HG03460 (cell line): ENCODE measurements at regions not wholly inside any gene's neighbourhood (a gene's known extent, or its start where the extent isn't known, plus 50 kb on each side); places are given as distances from the start of the nearest gene placed in this dataset.
"Not testable (repeated sequence)": the region's sequence is repeated elsewhere in the genome, so short reads cannot be mapped to it uniquely, and the experiment has no call there.

ENCODE experiments used
- ATAC-seq: cut with Tn5 transposase; IDR thresholded peaks from one replicate; pipeline ENCODE4 v1.9.1; 2021; ENCODE audit not compliant: unreplicated experiment

DNA sequence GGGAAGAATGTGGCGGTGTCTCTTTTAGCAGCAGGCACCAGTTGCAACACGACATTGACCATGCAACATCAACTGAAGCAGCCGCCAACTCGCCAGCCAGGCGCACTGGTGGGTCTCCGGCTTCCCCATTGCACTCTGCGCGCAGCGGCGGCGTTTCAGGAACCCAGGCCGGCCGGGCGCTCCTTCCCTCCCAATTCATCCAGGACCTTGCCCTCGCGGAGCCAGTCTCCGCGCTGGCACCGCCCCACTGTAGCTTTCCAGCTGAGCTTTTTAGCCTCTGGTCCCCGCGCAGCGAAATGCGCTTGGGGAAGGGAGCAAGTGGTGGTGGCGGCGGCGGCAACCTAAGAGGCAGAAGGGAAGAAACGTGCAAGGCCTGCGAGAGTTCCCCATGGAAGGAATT is 297.9 kb upstream of the RIMS1 start:
- no peak for ATAC-seq

DNA sequence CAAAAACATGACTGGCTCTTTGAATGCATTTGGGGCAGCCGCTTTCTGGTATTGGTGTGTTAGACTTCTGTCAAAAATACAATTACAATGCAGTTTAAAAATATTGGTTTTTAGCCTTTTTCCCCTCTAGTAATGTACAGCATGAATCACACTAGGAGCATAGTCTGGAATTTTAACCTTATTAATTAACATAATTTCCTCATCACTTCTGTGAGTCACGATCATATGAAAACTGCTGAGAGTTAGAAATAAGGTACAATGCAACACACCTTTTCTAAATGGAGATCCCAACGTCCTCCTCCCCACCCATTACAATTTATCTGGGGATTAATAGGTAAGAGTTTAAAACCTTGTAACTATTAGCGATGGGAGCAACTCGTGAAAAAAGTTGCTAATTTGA is 297.1 kb upstream of the RIMS1 start:
- no peak for ATAC-seq

DNA sequence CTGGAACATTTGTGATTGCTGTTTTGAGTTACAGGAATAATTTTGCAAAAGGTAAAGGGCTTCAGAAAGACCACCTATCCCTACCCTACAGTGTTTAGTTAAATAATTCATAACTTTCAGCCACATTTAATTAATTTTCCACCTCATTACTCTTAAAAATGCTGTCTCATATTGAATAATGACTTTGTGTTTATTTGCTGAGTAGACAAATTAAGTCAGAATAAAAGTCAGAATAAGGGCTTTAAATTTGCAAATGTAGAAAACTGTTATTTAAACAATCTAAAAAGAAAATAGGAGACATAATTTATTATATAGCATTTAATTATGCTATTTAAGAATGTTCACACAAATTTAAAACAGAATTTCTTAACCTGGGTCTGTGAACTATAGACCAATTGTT is 293.7 kb upstream of the RIMS1 start:
- ATAC-seq: no peak

DNA sequence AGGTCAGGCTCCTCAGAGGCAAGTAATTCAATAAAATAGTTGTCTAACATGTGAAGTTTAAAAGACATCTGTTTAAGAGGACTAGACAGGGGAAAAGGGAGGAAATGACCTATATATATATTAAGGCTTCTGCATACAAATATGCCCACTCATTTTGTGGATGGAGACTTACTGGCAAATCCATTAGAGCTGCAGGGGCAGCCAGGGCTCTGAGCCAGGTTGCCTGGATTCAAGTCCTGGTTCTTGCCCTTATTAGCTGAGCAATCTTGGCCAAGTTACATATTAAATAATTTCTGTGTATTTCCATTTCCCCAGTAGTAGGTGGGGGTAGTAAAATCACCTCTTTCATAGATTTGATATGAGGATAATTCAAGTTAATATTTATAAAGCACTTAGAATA is 287.0 kb upstream of the RIMS1 start:
- ATAC-seq: no peak

GRCh38 chr6:71602385-71603007 is 283.9 kb upstream of the RIMS1 start:
- no peak for ATAC-seq

- ATAC-seq: no peak
Measured at GRCh38 chr6:71603021-71603420, 283.3 kb upstream of the RIMS1 start.

GRCh38 chr6:71608646-71609045 is 277.7 kb upstream of the RIMS1 start:
- ATAC-seq: no peak

GRCh38 chr6:71619836-71620235 is 266.5 kb upstream of the RIMS1 start:
- ATAC-seq: no peak

GRCh38 chr6:71621918-71622519 is 264.3 kb upstream of the RIMS1 start:
- no peak for ATAC-seq

DNA sequence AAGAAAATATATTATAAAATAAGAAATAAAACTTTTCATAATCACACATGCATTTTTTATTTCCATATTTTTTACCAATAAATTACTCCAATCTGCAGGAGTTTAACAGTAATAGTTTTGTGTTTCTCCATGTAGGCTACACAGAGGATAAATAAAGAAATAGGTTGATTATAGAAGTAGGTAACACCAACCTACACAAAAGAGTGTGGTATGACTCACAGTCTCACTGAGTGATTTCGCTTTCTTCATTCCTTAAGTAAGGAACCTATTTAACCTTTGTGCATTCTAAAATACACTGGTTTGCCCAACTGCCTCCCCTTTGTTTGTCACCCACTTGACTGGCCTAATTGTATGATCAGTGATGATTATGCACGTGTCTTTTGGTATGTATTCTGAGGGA is 244.2 kb upstream of the RIMS1 start:
- no peak for ATAC-seq

- ATAC-seq: no peak
Measured at GRCh38 chr6:71642793-71643192, 243.6 kb upstream of the RIMS1 start.

DNA sequence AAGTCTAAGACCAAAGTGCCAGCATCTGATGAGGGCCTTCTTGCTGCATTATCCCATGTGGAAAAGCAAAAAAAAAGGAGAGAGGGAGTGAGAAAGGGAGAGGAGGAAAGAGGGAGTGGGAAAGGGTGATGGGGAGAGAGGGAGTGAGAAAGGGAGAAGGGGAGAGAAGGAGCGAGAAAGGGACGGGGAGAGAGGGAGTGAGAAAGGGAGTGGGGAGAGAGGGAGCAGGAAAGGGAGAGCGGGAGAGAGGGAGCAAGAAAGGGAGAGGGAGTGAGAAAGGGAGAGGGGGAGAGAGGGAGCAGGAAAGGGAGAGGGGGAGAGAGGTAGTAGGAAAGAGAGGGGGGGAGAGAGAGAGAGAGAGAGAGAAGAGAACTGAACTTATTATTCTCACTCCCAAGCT is 241.1 kb upstream of the RIMS1 start:
- no peak for ATAC-seq

GRCh38 chr6:71649915-71650314 is 236.4 kb upstream of the RIMS1 start:
- ATAC-seq: no peak

DNA sequence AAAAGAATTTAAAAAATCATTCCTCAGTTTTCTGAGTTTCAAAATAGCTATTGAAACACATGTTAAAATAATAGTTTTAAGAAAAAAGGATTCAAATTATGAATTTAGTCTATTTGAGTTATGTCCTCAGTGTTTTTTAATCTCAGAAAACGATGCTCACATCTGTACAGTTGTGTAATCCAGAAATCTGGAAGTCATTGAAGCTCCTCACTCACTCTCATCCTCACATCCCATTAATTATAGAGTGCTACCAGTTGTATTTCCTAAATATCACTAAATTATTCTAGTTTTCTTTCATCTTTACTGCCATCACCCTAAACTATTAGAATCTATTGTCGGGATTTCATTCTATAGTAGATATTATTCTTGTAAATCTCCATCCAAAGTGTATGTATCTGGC is 234.7 kb upstream of the RIMS1 start:
- no peak for ATAC-seq

DNA sequence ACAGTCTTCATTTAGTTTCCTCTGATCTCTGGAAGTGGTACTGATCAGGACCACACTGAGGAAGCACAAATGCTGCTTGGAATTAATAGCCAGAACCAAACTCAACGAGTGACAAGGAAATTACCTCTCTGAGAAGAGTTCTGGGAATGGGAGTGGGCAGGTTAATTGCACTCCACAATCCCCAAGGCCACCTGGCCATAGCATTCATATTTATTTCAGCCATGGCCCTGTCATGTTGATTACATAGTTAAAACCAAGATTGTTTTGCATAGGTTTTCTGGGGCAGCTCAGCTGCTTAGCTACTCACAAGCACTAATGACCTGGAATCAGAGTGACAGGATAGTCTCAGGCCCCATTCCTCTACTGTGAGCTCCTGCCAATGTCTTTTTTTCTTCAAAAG is 230.2 kb upstream of the RIMS1 start:
- no peak for ATAC-seq

- no peak for ATAC-seq
Measured at GRCh38 chr6:71665931-71666330, 220.4 kb upstream of the RIMS1 start.

DNA sequence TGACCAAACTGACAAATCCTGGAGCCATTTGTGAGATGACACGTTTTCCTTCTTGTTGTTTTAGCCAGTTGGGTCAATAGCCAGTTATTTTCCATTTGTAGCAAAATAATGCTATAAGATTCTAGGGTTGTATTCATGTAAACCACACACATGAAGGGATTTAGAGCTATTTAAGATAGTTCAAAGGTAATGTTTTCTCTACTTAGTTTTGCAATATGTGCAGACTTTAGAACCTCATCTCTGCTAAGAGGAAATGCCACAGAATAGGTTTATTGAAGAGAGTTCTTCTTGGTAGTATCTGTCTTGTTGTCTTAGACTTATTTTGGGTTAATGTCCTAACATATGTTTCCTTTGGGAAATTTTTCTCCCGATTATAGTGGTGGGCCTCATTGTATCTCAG is 213.5 kb upstream of the RIMS1 start:
- ATAC-seq: no peak

- no peak for ATAC-seq
Measured at GRCh38 chr6:71675386-71675785, 211.0 kb upstream of the RIMS1 start.

GRCh38 chr6:71676298-71676697 is 210.1 kb upstream of the RIMS1 start:
- ATAC-seq: no peak

GRCh38 chr6:71678091-71678490 is 208.3 kb upstream of the RIMS1 start:
- no peak for ATAC-seq

DNA sequence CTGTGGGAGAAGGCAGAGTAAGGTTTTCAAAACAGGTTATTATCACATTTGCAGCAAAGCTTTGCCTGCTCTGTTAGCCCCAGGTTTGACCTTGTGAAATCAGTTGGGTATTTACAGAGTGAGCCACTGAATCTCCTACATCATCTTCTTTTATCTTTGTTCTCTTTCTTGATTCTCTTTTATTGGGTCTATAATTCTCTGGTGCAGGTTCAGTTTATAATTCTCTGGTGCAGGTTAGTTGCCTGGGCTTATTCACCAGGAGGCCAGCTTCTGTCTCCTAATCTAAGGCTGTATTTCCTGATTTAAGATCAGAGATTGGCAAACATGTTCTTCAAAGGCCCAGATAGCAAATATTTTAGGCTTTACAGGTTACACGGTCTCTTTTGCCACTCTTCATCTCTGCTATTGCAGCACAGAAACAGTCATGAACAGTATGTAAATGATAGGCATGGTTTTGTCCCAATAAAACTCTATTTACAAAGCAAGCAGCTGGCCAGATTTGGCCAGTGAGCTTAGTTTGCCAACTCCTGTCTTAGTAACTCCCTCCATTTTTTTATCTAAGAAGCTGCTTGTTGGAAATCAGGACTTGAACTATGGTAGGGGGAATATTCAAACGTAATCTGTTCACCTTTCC is 205.0 kb upstream of the RIMS1 start:
- ATAC-seq: no peak

DNA sequence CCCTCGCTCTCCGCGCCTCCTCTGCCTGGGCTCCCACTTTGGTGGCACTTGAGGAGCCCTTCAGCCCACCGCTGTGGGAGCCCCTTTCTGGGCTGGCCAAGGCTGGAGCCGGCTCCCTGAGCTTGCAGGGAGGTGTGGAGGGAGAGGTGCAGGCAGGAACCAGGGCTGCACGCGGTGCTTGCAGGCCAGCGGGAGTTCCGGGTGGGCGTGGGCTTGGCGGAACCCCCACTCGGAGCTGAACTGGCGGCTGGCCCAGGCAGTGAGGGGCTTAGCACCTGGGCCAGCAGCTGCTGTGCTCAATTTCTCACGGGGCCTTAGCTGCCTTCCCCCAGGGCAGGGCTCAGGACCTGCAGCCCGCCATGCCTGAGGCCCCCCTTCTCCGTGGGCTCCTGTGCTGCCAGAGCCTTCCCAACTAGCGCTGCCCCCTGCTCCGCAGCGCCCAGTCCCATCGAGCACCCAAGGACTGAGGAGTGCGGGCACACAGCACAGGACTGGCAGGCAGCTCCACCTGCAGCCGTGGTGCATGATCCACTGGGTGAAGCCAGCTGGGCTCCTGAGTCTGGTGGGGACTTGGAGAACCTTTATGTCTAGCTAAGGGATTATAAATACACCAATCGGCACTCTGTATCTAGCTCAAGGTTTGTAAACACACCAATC is 200.2 kb upstream of the RIMS1 start:
- not testable (repeated sequence) for ATAC-seq
